GM23338 (cell line): ENCODE measurements at regions not wholly inside any gene's neighbourhood (a gene's known extent, or its start where the extent isn't known, plus 50 kb on each side); places are given as distances from the start of the nearest gene placed in this dataset.

ENCODE experiments used
- ATAC-seq: fragments of 200-7000 bp; cut with Tn5 transposase; 3 replicates; pipeline ENCODE4 v1.9.1; 2020
- DNase-seq: peaks from one replicate; pipeline ENCODE4 v3.0.0-alpha.2; 2015; ENCODE audit warnings: low spot score
- H2AFZ ChIP-seq: fragments of 200-600 bp; sonication (generic); 2 replicates; pipeline ENCODE4 v1.8.0; 2016; ENCODE audit warnings: antibody characterized with exemption, mild to moderate bottlenecking, moderate library complexity
- H3F3A ChIP-seq: fragments of 200-600 bp; sonication (generic); replicated peaks from 2 replicates; pipeline ENCODE4 v1.8.0; 2017; ENCODE audit warnings: antibody characterized with exemption, mixed run types, low read depth
- H3K27ac ChIP-seq: fragments of 200-600 bp; sonication (generic); 2 replicates; pipeline ENCODE4 v1.6.1; 2016; ENCODE audit warnings: low read depth
- H3K27me3 ChIP-seq: fragments of 200-600 bp; sonication (generic); 2 replicates; pipeline ENCODE4 v1.8.0; 2016; ENCODE audit warnings: mild to moderate bottlenecking, mixed run types, moderate library complexity; ENCODE audit not compliant: insufficient read depth
- H3K36me3 ChIP-seq: fragments of 200-600 bp; sonication (generic); 2 replicates; pipeline ENCODE4 v1.8.0; 2016; ENCODE audit warnings: mild to moderate bottlenecking; ENCODE audit not compliant: insufficient read depth
- H3K4me1 ChIP-seq: fragments of 200-600 bp; sonication (generic); 2 replicates; pipeline ENCODE4 v1.8.0; 2016; ENCODE audit warnings: mild to moderate bottlenecking, moderate library complexity; ENCODE audit not compliant: insufficient read depth
- H3K4me2 ChIP-seq: fragments of 200-600 bp; sonication (generic); 2 replicates; pipeline ENCODE4 v1.7.1; 2017; ENCODE audit warnings: mixed run types
- H3K4me3 ChIP-seq: fragments of 200-600 bp; sonication (generic); 2 replicates; pipeline ENCODE4 v1.6.1; 2016; ENCODE audit warnings: mixed run types
- H3K79me2 ChIP-seq: fragments of 200-600 bp; sonication (generic); replicated peaks from 2 replicates; pipeline ENCODE4 v1.8.0; 2017; ENCODE audit warnings: mild to moderate bottlenecking; ENCODE audit not compliant: insufficient read depth
- H3K9me2 ChIP-seq: fragments of 200-600 bp; sonication (generic); 2 replicates; pipeline ENCODE4 v1.8.0; 2017; ENCODE audit not compliant: insufficient read depth
- H4K20me1 ChIP-seq: fragments of 200-600 bp; sonication (generic); replicated peaks from 2 replicates; pipeline ENCODE4 v1.8.0; 2017; ENCODE audit warnings: mild to moderate bottlenecking; ENCODE audit not compliant: insufficient read depth
- H3K27ac Mint-ChIP-seq: 2 replicates; pipeline ENCODE4 v1.8.0; 2020; ENCODE audit warnings: inconsistent platforms, mild to moderate bottlenecking, moderate library complexity, mixed read lengths
- H3K27me3 Mint-ChIP-seq: 3 replicates; pipeline ENCODE4 v1.8.0; 2022; ENCODE audit warnings: low read depth, mild to moderate bottlenecking, moderate library complexity, mixed read lengths, inconsistent platforms; ENCODE audit not compliant: insufficient read depth, poor library complexity
- H3K36me3 Mint-ChIP-seq: 3 replicates; pipeline ENCODE4 v1.8.0; 2021; ENCODE audit warnings: low read depth, mild to moderate bottlenecking, inconsistent platforms, moderate library complexity, mixed read lengths
- H3K4me1 Mint-ChIP-seq: 3 replicates; pipeline ENCODE4 v1.8.0; 2020; ENCODE audit warnings: mild to moderate bottlenecking, inconsistent platforms, mixed read lengths
- H3K4me3 Mint-ChIP-seq: 3 replicates; pipeline ENCODE4 v1.8.0; 2021; ENCODE audit warnings: moderate library complexity, mild to moderate bottlenecking, inconsistent platforms, mixed read lengths
- H3K9me3 Mint-ChIP-seq: 3 replicates; pipeline ENCODE4 v1.8.0; 2020; ENCODE audit warnings: moderate library complexity, mild to moderate bottlenecking, inconsistent platforms, mixed read lengths
- CREB1 ChIP-seq: fragments of 250-450 bp; sonication (Bioruptor Pico); IDR thresholded peaks from 2 replicates; pipeline ENCODE4 v1.5.0; 2020; ENCODE audit warnings: low read depth, mild to moderate bottlenecking, moderate library complexity
- EZH2phosphoT487 ChIP-seq: fragments of 200-600 bp; sonication (generic); IDR thresholded peaks from one replicate; pipeline ENCODE4 v1.8.1; 2018; ENCODE audit warnings: antibody characterized with exemption; ENCODE audit not compliant: unreplicated experiment
- JUNB ChIP-seq: IDR thresholded peaks from one replicate; pipeline ENCODE4 v1.6.1; 2016; ENCODE audit warnings: antibody characterized with exemption; ENCODE audit not compliant: unreplicated experiment
- NANOG ChIP-seq: IDR thresholded peaks from 2 replicates; pipeline ENCODE4 v1.6.1; 2016; ENCODE audit warnings: antibody characterized with exemption, borderline replicate concordance
- POLR2AphosphoS5 ChIP-seq: IDR thresholded peaks from 2 replicates; pipeline ENCODE4 v1.6.1; 2016; ENCODE audit warnings: antibody characterized with exemption, low read depth
- STAT1 ChIP-seq: IDR thresholded peaks from one replicate; pipeline ENCODE4 v1.6.1; 2016; ENCODE audit warnings: antibody characterized with exemption; ENCODE audit not compliant: unreplicated experiment
- ZNF114 ChIP-seq: fragments of 250-450 bp; sonication (Bioruptor Pico); IDR thresholded peaks from 2 replicates; pipeline ENCODE4 v1.5.0; 2020; ENCODE audit warnings: mild to moderate bottlenecking, moderate library complexity
- ZNF331 ChIP-seq: fragments of 250-450 bp; sonication (Bioruptor Pico); IDR thresholded peaks from 2 replicates; pipeline ENCODE4 v1.5.0; 2020; ENCODE audit warnings: low read depth, mild to moderate bottlenecking, moderate library complexity
- TF ChIP-seq, protein P1 (sequence below), 2 experiments: fragments of 200-600 bp in 1 of 2; sonication (generic) in 1 of 2; conservative IDR thresholded peaks; 2 replicates each; pipeline versions ENCODE4 v1.5.1 to v1.6.1; 2016 to 2017; ENCODE audit warnings: antibody characterized with exemption in 2 of 2, low read depth in 2 of 2, mild to moderate bottlenecking in 2 of 2, moderate library complexity in 1 of 2
- TF ChIP-seq, protein P2 (sequence below): IDR thresholded peaks from 2 replicates; pipeline ENCODE4 v1.6.1; 2016; ENCODE audit warnings: antibody characterized with exemption
- TF ChIP-seq, protein P3 (sequence below): fragments of 250-450 bp; sonication (Bioruptor Pico); IDR thresholded peaks from 2 replicates; pipeline ENCODE4 v1.5.0; 2020; ENCODE audit warnings: mild to moderate bottlenecking, moderate library complexity

DNA sequence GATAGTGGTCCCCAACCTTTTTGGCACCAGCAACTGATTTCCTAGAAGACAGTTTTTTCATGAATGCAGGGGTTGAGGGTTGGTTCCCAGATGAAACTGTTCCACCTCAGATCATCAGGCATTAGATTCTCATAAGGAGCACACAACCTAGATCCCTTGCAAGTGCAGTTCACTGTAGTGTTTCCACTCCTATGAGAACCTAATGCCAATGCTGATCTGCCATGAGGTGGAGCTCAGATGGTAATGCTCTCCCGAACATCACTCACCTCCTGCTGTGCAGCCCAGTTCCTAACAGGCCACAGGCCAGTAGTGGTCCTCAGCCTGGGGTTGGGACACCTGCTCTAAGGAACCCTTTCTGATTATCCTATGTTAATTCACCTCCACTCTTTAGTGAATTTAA is 133.5 kb downstream of the SOX11 start:
- H3F3A ChIP-seq, result no peaks in the 10 kb centered on the region
- peaks cover 4% of the 10 kb centered on the region; the same call in 1 of the 2 replicates for H3K9me2 ChIP-seq
- no peaks in the 10 kb centered on the region; the same call in 1 of the 2 replicates for H3K4me1 ChIP-seq
- H3K36me3 ChIP-seq, result no peaks in the 10 kb centered on the region; the same call in 1 of the 2 replicates
- H3K27ac ChIP-seq, result no peak overlapping the region
- Mint-ChIP-seq H3K27me3 (no peaks in the 10 kb centered on the region), H3K27ac (no peak overlapping the region), H3K4me1 (peaks cover 6% of the 10 kb centered on the region), H3K36me3 (peaks cover 14% of the 10 kb centered on the region), H3K4me3 (no peak overlapping the region), H3K9me3 (peaks cover 26% of the 10 kb centered on the region)
- H2AFZ ChIP-seq, result no peak overlapping the region
- no peak overlapping the region for H3K4me2 ChIP-seq
- H3K27me3 ChIP-seq, result no peaks in the 10 kb centered on the region
- no peaks in the 10 kb centered on the region for H4K20me1 ChIP-seq
- H3K4me3 ChIP-seq, result no peak overlapping the region
- ATAC-seq (no peak), DNase-seq (no peak)
- no peak for TF ChIP-seq STAT1
- TF ChIP-seq ZNF114 (CRISPR knock-in tag), result no peak
- no peaks in the 10 kb centered on the region for H3K79me2 ChIP-seq

DNA sequence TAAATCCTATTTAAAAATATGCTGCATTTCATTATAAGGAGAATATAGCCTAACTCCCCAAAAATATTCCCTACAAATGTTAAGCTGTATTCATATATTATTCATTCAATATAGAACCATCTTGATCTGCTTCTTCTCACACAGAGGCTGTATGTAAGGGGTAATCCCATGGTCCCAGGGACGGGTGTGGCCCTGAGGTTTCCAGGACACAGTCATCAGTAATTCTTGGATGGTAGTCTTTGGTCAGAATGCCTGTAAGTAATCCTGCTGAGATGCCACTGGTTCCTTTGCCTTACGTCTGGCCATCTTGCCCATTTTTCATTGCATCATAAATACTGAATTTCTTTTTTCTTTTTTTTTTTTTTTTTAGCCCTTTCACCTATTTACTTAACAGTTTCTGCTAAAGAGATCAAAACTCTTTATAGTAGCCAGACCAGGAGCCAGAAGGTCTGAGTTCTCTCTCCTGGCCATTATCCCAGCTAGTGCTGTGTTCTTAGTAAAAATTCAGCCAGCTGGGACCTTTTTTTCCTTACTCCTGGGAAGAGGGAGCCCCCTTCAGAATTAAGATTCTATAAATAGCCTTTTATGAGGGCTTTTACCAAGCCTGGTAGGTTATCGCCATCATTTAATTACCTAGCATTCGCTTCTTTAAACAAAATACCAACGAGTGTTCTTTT is 134.9 kb downstream of the SOX11 start:
- no peak overlapping the region for H3K27ac ChIP-seq
- no peaks in the 10 kb centered on the region for H3K79me2 ChIP-seq
- peaks cover 4% of the 10 kb centered on the region; the same call in 1 of the 2 replicates for H3K9me2 ChIP-seq
- H2AFZ ChIP-seq, result no peak overlapping the region
- no peaks in the 10 kb centered on the region for H3F3A ChIP-seq
- DNase-seq (no peak), ATAC-seq (no peak)
- no peak overlapping the region for H3K4me2 ChIP-seq
- H3K36me3 Mint-ChIP-seq, result peaks cover 14% of the 10 kb centered on the region
- no peaks in the 10 kb centered on the region for H4K20me1 ChIP-seq
- H3K4me3 Mint-ChIP-seq, result no peak overlapping the region
- no peaks in the 10 kb centered on the region for H3K27me3 Mint-ChIP-seq
- H3K36me3 ChIP-seq, result no peaks in the 10 kb centered on the region; the same call in 1 of the 2 replicates
- H3K4me1 Mint-ChIP-seq, result no peaks in the 10 kb centered on the region; the same call in 2 of the 3 replicates
- no peaks in the 10 kb centered on the region for H3K4me1 ChIP-seq
- no peak overlapping the region for H3K27ac Mint-ChIP-seq
- no peak overlapping the region for H3K4me3 ChIP-seq
- no peaks in the 10 kb centered on the region for H3K27me3 ChIP-seq
- peaks cover 26% of the 10 kb centered on the region for H3K9me3 Mint-ChIP-seq
- no peak for TF ChIP-seq CREB1 (CRISPR knock-in tag)
- TF ChIP-seq POLR2AphosphoS5, result no peak
- TF ChIP-seq, protein P1, sequence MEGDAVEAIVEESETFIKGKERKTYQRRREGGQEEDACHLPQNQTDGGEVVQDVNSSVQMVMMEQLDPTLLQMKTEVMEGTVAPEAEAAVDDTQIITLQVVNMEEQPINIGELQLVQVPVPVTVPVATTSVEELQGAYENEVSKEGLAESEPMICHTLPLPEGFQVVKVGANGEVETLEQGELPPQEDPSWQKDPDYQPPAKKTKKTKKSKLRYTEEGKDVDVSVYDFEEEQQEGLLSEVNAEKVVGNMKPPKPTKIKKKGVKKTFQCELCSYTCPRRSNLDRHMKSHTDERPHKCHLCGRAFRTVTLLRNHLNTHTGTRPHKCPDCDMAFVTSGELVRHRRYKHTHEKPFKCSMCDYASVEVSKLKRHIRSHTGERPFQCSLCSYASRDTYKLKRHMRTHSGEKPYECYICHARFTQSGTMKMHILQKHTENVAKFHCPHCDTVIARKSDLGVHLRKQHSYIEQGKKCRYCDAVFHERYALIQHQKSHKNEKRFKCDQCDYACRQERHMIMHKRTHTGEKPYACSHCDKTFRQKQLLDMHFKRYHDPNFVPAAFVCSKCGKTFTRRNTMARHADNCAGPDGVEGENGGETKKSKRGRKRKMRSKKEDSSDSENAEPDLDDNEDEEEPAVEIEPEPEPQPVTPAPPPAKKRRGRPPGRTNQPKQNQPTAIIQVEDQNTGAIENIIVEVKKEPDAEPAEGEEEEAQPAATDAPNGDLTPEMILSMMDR (conservative IDR thresholded peaks at IDR 0.05; ENCODE audit: low read depth in 2 of 2), result no peak
- no peak for TF ChIP-seq EZH2phosphoT487
- TF ChIP-seq ZNF114 (CRISPR knock-in tag), result no peak
- TF ChIP-seq ZNF331, result no peak
- no peak for TF ChIP-seq NANOG
- TF ChIP-seq, protein P2, sequence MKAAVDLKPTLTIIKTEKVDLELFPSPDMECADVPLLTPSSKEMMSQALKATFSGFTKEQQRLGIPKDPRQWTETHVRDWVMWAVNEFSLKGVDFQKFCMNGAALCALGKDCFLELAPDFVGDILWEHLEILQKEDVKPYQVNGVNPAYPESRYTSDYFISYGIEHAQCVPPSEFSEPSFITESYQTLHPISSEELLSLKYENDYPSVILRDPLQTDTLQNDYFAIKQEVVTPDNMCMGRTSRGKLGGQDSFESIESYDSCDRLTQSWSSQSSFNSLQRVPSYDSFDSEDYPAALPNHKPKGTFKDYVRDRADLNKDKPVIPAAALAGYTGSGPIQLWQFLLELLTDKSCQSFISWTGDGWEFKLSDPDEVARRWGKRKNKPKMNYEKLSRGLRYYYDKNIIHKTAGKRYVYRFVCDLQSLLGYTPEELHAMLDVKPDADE, result no peak
- TF ChIP-seq JUNB, result no peak
- TF ChIP-seq, protein P3, sequence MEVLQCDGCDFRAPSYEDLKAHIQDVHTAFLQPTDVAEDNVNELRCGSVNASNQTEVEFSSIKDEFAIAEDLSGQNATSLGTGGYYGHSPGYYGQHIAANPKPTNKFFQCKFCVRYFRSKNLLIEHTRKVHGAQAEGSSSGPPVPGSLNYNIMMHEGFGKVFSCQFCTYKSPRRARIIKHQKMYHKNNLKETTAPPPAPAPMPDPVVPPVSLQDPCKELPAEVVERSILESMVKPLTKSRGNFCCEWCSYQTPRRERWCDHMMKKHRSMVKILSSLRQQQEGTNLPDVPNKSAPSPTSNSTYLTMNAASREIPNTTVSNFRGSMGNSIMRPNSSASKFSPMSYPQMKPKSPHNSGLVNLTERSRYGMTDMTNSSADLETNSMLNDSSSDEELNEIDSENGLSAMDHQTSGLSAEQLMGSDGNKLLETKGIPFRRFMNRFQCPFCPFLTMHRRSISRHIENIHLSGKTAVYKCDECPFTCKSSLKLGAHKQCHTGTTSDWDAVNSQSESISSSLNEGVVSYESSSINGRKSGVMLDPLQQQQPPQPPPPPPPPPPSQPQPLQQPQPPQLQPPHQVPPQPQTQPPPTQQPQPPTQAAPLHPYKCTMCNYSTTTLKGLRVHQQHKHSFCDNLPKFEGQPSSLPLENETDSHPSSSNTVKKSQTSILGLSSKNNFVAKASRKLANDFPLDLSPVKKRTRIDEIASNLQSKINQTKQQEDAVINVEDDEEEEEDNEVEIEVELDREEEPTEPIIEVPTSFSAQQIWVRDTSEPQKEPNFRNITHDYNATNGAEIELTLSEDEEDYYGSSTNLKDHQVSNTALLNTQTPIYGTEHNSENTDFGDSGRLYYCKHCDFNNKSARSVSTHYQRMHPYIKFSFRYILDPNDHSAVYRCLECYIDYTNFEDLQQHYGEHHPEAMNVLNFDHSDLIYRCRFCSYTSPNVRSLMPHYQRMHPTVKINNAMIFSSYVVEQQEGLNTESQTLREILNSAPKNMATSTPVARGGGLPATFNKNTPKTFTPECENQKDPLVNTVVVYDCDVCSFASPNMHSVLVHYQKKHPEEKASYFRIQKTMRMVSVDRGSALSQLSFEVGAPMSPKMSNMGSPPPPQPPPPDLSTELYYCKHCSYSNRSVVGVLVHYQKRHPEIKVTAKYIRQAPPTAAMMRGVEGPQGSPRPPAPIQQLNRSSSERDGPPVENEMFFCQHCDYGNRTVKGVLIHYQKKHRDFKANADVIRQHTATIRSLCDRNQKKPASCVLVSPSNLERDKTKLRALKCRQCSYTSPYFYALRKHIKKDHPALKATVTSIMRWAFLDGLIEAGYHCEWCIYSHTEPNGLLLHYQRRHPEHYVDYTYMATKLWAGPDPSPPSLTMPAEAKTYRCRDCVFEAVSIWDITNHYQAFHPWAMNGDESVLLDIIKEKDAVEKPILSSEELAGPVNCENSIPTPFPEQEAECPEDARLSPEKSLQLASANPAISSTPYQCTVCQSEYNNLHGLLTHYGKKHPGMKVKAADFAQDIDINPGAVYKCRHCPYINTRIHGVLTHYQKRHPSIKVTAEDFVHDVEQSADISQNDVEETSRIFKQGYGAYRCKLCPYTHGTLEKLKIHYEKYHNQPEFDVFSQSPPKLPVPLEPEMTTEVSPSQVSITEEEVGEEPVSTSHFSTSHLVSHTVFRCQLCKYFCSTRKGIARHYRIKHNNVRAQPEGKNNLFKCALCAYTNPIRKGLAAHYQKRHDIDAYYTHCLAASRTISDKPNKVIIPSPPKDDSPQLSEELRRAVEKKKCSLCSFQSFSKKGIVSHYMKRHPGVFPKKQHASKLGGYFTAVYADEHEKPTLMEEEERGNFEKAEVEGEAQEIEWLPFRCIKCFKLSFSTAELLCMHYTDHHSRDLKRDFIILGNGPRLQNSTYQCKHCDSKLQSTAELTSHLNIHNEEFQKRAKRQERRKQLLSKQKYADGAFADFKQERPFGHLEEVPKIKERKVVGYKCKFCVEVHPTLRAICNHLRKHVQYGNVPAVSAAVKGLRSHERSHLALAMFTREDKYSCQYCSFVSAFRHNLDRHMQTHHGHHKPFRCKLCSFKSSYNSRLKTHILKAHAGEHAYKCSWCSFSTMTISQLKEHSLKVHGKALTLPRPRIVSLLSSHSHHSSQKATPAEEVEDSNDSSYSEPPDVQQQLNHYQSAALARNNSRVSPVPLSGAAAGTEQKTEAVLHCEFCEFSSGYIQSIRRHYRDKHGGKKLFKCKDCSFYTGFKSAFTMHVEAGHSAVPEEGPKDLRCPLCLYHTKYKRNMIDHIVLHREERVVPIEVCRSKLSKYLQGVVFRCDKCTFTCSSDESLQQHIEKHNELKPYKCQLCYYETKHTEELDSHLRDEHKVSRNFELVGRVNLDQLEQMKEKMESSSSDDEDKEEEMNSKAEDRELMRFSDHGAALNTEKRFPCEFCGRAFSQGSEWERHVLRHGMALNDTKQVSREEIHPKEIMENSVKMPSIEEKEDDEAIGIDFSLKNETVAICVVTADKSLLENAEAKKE (CRISPR knock-in tag), result no peak
- TF ChIP-seq STAT1, result no peak
